CD14-positive monocyte (primary cell): ENCODE measurements at regions not wholly inside any gene's neighbourhood (a gene's known extent, or its start where the extent isn't known, plus 50 kb on each side); places are given as distances from the start of the nearest gene placed in this dataset.

Experiments used
- DNase-seq, 3 donors: peaks; one replicate each; pipeline ENCODE4 v3.0.0-alpha.2; 2011 to 2022
- H2AFZ ChIP-seq: 2 replicates; pipeline ENCODE4 v1.6.0; 2012; ENCODE audit warnings: mild to moderate bottlenecking, low read depth, low read length, inconsistent platforms; ENCODE audit not compliant: insufficient read depth, poor library complexity, severe bottlenecking
- H3K27ac ChIP-seq, 2 donors: 1 replicate in 1 of 2; 2 replicates in 1 of 2; pipeline ENCODE4 v1.5.1; 2012 to 2013; ENCODE audit warnings: low read length in 2 of 2, control low read depth in 1 of 2, inconsistent platforms in 1 of 2, low read depth in 1 of 2, mild to moderate bottlenecking in 1 of 2
- H3K27me3 ChIP-seq, 2 donors: one replicate each; pipeline versions ENCODE4 v1.6.0 to v1.6.1; 2011 to 2013; ENCODE audit warnings: low read length in 2 of 2; ENCODE audit not compliant: control insufficient read depth in 2 of 2, insufficient read depth in 2 of 2
- H3K36me3 ChIP-seq, 2 donors: replicated peaks in 1 of 2; 1 replicate in 1 of 2; 2 replicates in 1 of 2; pipeline versions ENCODE4 v1.5.1 to v1.6.1; 2012 to 2013; ENCODE audit warnings: low read length in 2 of 2, control low read depth in 1 of 2, inconsistent platforms in 1 of 2, mild to moderate bottlenecking in 1 of 2; ENCODE audit not compliant: insufficient read depth in 2 of 2, control insufficient read depth in 1 of 2
- H3K4me1 ChIP-seq, 2 donors: 1 replicate in 1 of 2; 2 replicates in 1 of 2; pipeline versions ENCODE4 v1.5.1 to v1.6.1; 2012 to 2013; ENCODE audit warnings: low read length in 2 of 2, control low read depth in 1 of 2, inconsistent platforms in 1 of 2, mild to moderate bottlenecking in 1 of 2, moderate library complexity in 1 of 2; ENCODE audit not compliant: insufficient read depth in 2 of 2, control insufficient read depth in 1 of 2
- H3K4me2 ChIP-seq: replicated peaks from 2 replicates; pipeline ENCODE3; 2012; ENCODE audit warnings: low read length, moderate library complexity, mild to moderate bottlenecking; ENCODE audit not compliant: poor library complexity, severe bottlenecking; ENCODE audit errors: extremely low read depth
- H3K4me3 ChIP-seq, 3 experiments: fragments of 200-600 bp in 1 of 3; sonication (generic) in 1 of 3; replicated peaks in 1 of 3; 1 replicate in 2 of 3; 2 replicates in 1 of 3; pipeline ENCODE4 v1.5.1; 2011 to 2013; ENCODE audit warnings: low read length in 3 of 3, mild to moderate bottlenecking in 3 of 3, control low read depth in 2 of 3, low read depth in 2 of 3, inconsistent platforms in 1 of 3, moderate library complexity in 1 of 3
- H3K79me2 ChIP-seq: 2 replicates; pipeline ENCODE4 v1.6.0; 2012; ENCODE audit warnings: mild to moderate bottlenecking, control low read depth, inconsistent platforms, low read length, moderate library complexity; ENCODE audit not compliant: insufficient read depth
- H3K9ac ChIP-seq: 2 replicates; pipeline ENCODE4 v1.6.0; 2017; ENCODE audit warnings: low read length, mild to moderate bottlenecking; ENCODE audit not compliant: insufficient read depth, poor library complexity, severe bottlenecking
- H3K9me3 ChIP-seq, 2 donors: replicated peaks in 1 of 2; 1 replicate in 1 of 2; 2 replicates in 1 of 2; pipeline versions ENCODE4 v1.5.1 to v1.6.1; 2012 to 2013; ENCODE audit warnings: low read length in 2 of 2, control low read depth in 1 of 2; ENCODE audit not compliant: control insufficient read depth in 1 of 2, insufficient read depth in 1 of 2
- H4K20me1 ChIP-seq: 2 replicates; pipeline ENCODE4 v1.6.0; 2012; ENCODE audit warnings: mild to moderate bottlenecking, low read length, control low read depth, moderate library complexity; ENCODE audit not compliant: insufficient read depth
- H3K27ac Mint-ChIP-seq, 7 donors: one replicate each; pipeline ENCODE4 v1.8.0; 2020; ENCODE audit warnings: mild to moderate bottlenecking in 7 of 7, mixed read lengths in 7 of 7, moderate library complexity in 6 of 7, inconsistent platforms in 2 of 7
- H3K27me3 Mint-ChIP-seq, 3 donors: one replicate each; pipeline ENCODE4 v1.8.0; 2021 to 2022; ENCODE audit warnings: low read depth in 3 of 3, mild to moderate bottlenecking in 3 of 3, mixed read lengths in 3 of 3, moderate library complexity in 3 of 3, inconsistent platforms in 1 of 3
- H3K36me3 Mint-ChIP-seq, 2 donors: one replicate each; pipeline ENCODE4 v1.8.0; 2020; ENCODE audit warnings: mixed read lengths in 2 of 2, inconsistent platforms in 1 of 2, mild to moderate bottlenecking in 1 of 2
- H3K4me1 Mint-ChIP-seq: one replicate; pipeline ENCODE4 v1.8.0; 2020; ENCODE audit warnings: mild to moderate bottlenecking, mixed read lengths
- H3K4me3 Mint-ChIP-seq, 2 donors: one replicate each; pipeline ENCODE4 v1.8.0; 2020; ENCODE audit warnings: mild to moderate bottlenecking in 2 of 2, mixed read lengths in 2 of 2, moderate library complexity in 1 of 2
- H3K9me3 Mint-ChIP-seq, 7 donors: one replicate each; pipeline ENCODE4 v1.8.0; 2020 to 2022; ENCODE audit warnings: mixed read lengths in 7 of 7, mild to moderate bottlenecking in 6 of 7, moderate library complexity in 6 of 7, inconsistent platforms in 2 of 7
- CTCF ChIP-seq: fragments of 200-600 bp; IDR thresholded peaks from one replicate; pipeline ENCODE4 v1.8.0; 2022; ENCODE audit warnings: antibody characterized with exemption, mild to moderate bottlenecking
- WGBS: methylation state at CpG from one replicate; pipeline ENCODE4 v1.1.5; 2013; ENCODE audit warnings: missing lambda C conversion rate; ENCODE audit not compliant: insufficient coverage; 5-methylcytosine and 5-hydroxymethylcytosine counted together
- intact Hi-C, 2 donors: fragments of 100-400 bp; cut with micrococcal nuclease; formaldehyde crosslinking; loops; one replicate each; pipeline versions ENCODE4 v1.15.0 to v1.15.1; 2023

- intact Hi-C loops = no loop called here
- H3K27ac ChIP-seq = no peak overlapping the region
- no peak overlapping the region for H3K4me2 ChIP-seq
- Mint-ChIP-seq H3K4me1 (no peaks in the 10 kb centered on the region), H3K27ac (no peak overlapping the region), H3K27me3 (no peaks in the 10 kb centered on the region), H3K4me3 (no peak overlapping the region), H3K9me3 (no peaks in the 10 kb centered on the region), H3K36me3 (no peaks in the 10 kb centered on the region)
- H3K4me3 ChIP-seq = no peak overlapping the region
- H3K4me1 ChIP-seq = no peaks in the 10 kb centered on the region
- WGBS = no CpG with 5 or more reads among the region's 1 CpG
- H3K9me3 ChIP-seq = no peaks in the 10 kb centered on the region
- no peaks in the 10 kb centered on the region for H3K36me3 ChIP-seq
- no peak for TF ChIP-seq CTCF
- H2AFZ ChIP-seq = no peak overlapping the region
- no peak overlapping the region for H3K9ac ChIP-seq
- no peaks in the 10 kb centered on the region for H4K20me1 ChIP-seq
- DNase-seq = no peak
- no peaks in the 10 kb centered on the region for H3K79me2 ChIP-seq
- no peaks in the 10 kb centered on the region for H3K27me3 ChIP-seq
These were observed 308.7 kb downstream of the PDGFC start for GRCh38 chr4:156662921-156663320.

- Histone ChIP-seq H3K79me2 (no peaks in the 10 kb centered on the region), H3K36me3 (no peaks in the 10 kb centered on the region), H3K4me1 (no peaks in the 10 kb centered on the region), H3K4me3 (no peak overlapping the region), H2AFZ (no peak overlapping the region), H3K27me3 (no peaks in the 10 kb centered on the region), H3K9ac (no peak overlapping the region), H3K9me3 (no peaks in the 10 kb centered on the region), H4K20me1 (no peaks in the 10 kb centered on the region), H3K4me2 (no peak overlapping the region), H3K27ac (no peak overlapping the region)
- DNase-seq = no peak
- no peak for TF ChIP-seq CTCF
- no peak overlapping the region for H3K27ac Mint-ChIP-seq
- H3K4me3 Mint-ChIP-seq = no peak overlapping the region
- no peaks in the 10 kb centered on the region for H3K27me3 Mint-ChIP-seq
- H3K4me1 Mint-ChIP-seq = no peaks in the 10 kb centered on the region
- WGBS = no CpG with 5 or more reads among the region's 1 CpG
- H3K9me3 Mint-ChIP-seq = no peaks in the 10 kb centered on the region
- no peaks in the 10 kb centered on the region for H3K36me3 Mint-ChIP-seq
- intact Hi-C loops = no loop called here
These were observed 310.0 kb downstream of the PDGFC start for GRCh38 chr4:156661555-156661954.
